H1 (cell line): ENCODE measurements at regions not wholly inside any gene's neighbourhood (a gene's known extent, or its start where the extent isn't known, plus 50 kb on each side); places are given as distances from the start of the nearest gene placed in this dataset.

Experiments
- EGR1 ChIP-seq: IDR thresholded peaks from 2 replicates; pipeline ENCODE4 v1.6.1; 2011; ENCODE audit warnings: low read depth, low read length, borderline replicate concordance
- POLR2A ChIP-seq, 2 experiments: IDR thresholded peaks; 1 replicate in 1 of 2; 2 replicates in 1 of 2; pipeline ENCODE4 v1.6.1; 2011; ENCODE audit warnings: low read depth in 2 of 2, low read length in 2 of 2, mild to moderate bottlenecking in 2 of 2; ENCODE audit errors: control extremely low read depth in 1 of 2
- SP2 ChIP-seq: IDR thresholded peaks from 2 replicates; pipeline ENCODE4 v1.6.1; 2012; ENCODE audit warnings: mild to moderate bottlenecking, low read length, inconsistent platforms

DNA sequence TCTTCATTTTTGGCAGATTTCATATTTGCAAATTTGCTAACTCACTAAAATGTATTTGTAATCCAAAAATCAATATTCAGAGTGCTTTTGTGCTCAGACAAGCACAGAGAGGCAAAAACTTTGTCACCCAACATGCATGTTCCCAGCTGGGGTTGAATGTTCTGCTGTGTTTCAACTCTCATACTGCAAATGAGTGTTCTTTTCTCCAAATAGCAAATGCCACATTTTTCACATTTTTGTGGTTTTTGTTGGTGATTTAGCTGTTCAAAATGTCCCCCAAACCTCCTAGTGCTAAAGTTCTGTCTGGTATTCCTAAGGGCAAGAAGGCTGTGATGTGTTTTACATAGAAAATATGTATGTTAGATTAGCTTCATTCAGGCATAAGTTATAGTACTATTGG, 87.3 kb upstream of the PCSK5 start (continued):
- TF ChIP-seq POLR2A (IDR thresholded peaks at IDR 0.05; ENCODE audit: control extremely low read depth in 1 of 2, low read depth in 2 of 2, low read length in 2 of 2) (no peak), EGR1 (no peak), SP2 (no peak)
